NCI-H526 (cell line): ENCODE measurements at regions not wholly inside any gene's neighbourhood (a gene's known extent, or its start where the extent isn't known, plus 50 kb on each side); places are given as distances from the start of the nearest gene placed in this dataset.

ENCODE experiments used
- DNase-seq, 2 experiments: peaks; one replicate each; lab custom pipeline; 2025; lab: John Stamatoyannopoulos, UW

- DNase-seq, result no peak
These were observed 322.0 kb upstream of the ZNF32 start for GRCh38 chr10:43970717-43971116.

DNA sequence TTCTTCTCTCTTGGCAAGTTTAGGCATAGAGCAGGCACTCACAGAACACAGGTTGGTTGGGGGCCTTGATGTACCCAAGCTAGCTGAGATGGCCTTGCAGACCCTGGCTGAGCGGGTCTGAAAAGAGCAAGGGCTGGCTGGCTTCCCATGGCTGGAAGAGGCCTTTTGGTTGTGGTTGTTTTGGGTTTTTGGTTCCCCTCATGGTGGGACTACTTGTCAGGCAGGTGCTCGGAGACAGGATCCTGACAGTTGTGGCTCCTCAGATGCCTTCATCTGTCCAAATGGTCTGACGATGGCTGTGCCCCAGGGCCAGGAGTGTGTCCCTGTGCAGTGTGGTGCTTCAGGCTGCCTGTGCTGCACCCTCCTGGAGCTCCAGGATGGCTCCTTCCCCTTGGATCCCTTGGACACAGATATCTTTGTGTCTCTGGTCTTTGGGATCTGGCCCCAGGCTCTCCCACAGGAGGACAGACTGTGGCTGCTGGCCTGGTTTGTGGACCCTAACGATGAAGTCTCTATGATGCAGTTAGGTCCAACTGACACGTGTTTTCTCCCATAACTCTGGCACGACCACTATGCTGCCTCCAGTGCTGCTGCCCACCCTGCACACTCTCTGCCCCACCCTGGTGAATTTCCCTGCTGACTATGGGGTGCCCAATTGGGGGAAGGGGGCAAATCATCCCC is 321.5 kb upstream of the ZNF32 start:
- no peak for DNase-seq

GRCh38 chr10:43969506-43969905 is 320.8 kb upstream of the ZNF32 start:
- DNase-seq, result no peak

GRCh38 chr10:43968961-43969360 is 320.3 kb upstream of the ZNF32 start:
- no peak for DNase-seq

DNA sequence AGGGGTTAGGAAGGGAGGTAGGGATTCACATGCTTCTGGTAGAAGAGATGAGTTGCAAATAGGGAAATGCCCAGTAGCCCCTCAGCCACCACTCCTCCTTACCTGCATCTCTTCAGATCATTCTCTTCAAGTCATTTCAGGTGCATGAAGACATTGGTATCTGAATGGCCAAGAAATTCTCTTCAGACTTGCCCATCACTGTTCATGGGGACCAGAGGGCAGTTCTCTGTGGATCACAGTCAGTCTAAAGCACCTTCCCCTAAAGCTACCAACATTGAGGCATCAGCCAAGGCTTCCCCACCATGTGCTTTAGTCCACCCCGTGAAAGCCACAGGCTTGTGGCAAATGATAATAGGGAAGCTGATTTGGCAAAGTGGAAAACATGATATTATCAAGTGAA is 319.4 kb upstream of the ZNF32 start:
- no peak for DNase-seq

GRCh38 chr10:43966571-43966965 is 317.9 kb upstream of the ZNF32 start:
- no peak for DNase-seq

- DNase-seq, result no peak
These were observed 317.4 kb upstream of the ZNF32 start for GRCh38 chr10:43965918-43966570.

- DNase-seq, result no peak
These were observed 316.6 kb upstream of the ZNF32 start for GRCh38 chr10:43965033-43965917.

- no peak for DNase-seq
These were observed 315.8 kb upstream of the ZNF32 start for GRCh38 chr10:43964486-43964885.

DNA sequence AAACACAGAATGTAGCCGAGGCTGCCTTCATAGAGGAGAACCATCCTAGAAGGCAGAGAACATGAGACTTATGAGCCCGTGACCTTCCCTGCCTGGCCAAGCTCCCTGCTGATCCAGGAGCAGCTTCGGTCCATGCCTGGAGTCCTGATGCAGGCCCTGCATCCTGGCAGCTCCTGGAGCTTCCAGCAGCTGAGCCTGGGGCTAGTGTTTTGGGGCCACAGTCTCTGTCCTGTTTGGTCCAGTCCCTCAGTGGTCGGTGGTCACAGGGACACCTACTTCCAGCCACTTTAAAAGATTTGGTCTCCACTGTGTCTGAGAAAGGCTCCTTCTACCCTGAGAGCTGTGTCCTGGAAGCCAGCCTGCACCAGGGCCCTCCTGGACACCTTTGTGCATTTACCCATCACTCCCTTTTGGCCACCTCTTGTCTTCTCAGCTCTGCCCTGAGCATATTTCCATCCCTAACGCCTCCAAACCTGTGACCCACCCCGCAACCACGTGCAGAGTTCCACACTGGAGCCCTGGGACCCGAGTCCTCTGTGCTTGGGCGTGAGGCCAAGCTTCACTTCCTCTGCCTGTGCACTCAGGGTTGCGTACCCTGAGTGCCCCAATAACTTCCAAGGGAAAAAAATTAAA is 315.2 kb upstream of the ZNF32 start:
- DNase-seq, result no peak

DNA sequence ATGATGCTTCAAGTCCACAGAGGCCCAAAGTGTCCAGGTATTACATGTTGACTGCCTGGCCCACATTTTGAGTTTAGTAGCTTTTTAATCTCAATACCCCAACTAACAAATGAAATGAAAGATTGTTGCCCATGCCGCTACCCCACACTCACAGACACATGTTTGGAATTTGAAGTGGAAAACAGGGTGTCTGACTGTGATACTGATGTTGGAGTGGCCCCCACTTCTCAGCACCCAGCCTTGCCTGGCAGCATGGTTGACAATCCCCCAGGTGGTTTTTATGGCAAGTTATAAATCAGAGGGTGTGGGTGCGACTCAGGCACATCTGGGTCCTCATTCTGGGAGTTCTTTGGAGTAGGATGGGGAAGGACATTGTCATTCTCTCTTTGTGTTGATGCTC is 314.7 kb upstream of the ZNF32 start:
- no peak for DNase-seq

- no peak for DNase-seq
These were observed 313.9 kb upstream of the ZNF32 start for GRCh38 chr10:43962346-43963191.

DNA sequence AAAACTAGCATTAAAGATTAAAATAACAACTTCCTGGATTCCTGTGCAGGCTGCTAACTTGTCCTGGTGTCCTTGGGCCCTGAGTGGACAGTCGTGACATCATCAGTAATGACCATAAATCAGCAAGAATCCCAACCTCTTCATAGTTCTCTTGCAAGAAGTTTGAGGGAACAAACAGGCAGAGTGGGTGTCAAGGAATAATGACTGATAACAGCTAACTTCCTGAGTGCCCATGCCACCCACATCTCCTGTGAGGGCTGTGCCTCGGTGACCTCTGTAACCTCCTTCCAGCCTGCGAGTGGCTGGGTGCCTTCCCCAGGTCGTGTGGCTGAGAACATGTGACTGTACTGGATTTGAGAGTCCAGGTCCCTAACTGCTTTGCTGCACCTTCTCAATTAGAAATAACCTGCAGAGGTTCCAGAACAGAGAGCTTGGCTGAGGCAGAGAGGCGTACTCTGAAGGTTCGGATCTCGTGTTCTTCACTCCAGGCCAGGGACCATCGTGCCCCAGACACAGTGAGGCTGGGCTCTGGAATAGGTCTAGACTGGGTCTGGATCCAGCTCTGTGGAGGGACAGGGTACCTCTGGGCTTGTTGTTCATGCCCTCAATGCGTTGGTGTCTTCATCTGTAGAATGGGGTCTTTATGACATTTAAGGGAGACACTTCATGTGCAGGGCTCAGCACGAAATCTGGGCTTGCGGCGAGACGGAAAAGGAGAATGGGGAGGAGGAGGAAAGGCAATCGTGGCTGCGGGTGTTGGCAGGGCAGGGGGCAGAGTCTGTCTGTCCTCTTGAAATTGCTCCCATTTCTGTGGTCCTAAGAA is 313.1 kb upstream of the ZNF32 start:
- DNase-seq, result no peak

- no peak for DNase-seq
These were observed 312.3 kb upstream of the ZNF32 start for GRCh38 chr10:43960981-43961380.

GRCh38 chr10:43960477-43960876 is 311.8 kb upstream of the ZNF32 start:
- DNase-seq, result no peak

DNA sequence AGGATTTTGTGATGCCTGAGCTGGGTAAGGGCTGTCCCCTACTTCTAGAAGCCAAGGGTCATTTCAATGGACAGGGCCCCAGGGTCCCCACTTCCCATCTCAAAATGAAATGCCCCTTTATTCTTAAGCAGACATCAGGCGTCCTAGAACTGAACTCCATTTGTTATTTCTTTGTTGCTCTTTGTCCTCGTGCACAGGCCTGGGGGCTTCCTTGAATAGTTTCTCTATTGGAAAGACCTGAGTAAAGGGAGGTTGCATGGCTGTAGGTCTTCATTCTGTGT is 311.4 kb upstream of the ZNF32 start:
- no peak for DNase-seq

GRCh38 chr10:43959364-43960134 is 310.9 kb upstream of the ZNF32 start:
- DNase-seq, result no peak

- no peak for DNase-seq
These were observed 310.3 kb upstream of the ZNF32 start for GRCh38 chr10:43958964-43959363.

DNA sequence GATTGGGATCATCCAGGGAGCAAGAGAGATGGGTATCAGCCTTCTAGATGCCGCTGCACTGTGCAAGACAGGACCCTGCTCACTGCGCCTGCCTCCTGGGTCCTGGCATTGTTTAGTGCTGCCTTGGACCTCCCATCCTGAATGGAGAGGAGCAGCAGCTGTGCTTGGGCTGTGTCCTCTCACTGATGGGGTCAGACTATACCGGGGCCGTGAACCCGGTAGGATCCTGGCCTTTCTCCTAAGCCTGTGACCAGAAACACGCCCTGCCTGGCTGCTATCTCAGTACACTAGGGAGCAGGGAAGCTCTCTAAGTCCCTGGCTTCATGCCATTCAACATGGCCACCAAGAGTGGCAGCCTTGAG is 309.4 kb upstream of the ZNF32 start:
- no peak for DNase-seq
